ENCODE measurements at regions not wholly inside any gene's neighbourhood (a gene's known extent, or its start where the extent isn't known, plus 50 kb on each side); places are given as distances from the start of the nearest gene placed in this dataset.

- H3K4me3 ChIP-seq (ENCODE audit: low read length), result no peak overlapping the region
- no peaks in the 10 kb centered on the region; the same call in 1 of the 2 replicates for H3K27me3 ChIP-seq (ENCODE audit: control insufficient read depth, insufficient read depth, low read length)
- no CpG with 5 or more reads among the region's 9 CpGs for WGBS (ENCODE audit: insufficient coverage, insufficient read length)
- no peaks in the 10 kb centered on the region for H3K36me3 ChIP-seq (ENCODE audit: control insufficient read depth, insufficient read depth, low read length)
- no peaks in the 10 kb centered on the region for H3K4me1 ChIP-seq (ENCODE audit: control insufficient read depth, insufficient read depth, low read length)
- no peaks in the 10 kb centered on the region for H3K9me3 ChIP-seq (ENCODE audit: control insufficient read depth, insufficient read depth, low read length)
- no peak for DNase-seq (ENCODE audit: low read depth, low spot score)
- no peak overlapping the region for H3K27ac ChIP-seq (ENCODE audit: low read length)
These were observed 78.1 kb downstream of the FZD1 start for GRCh38 chr7:91342346-91342745.

- DNase-seq (ENCODE audit: low read depth, low spot score), result no peak
- Histone ChIP-seq H3K4me1 (ENCODE audit: control insufficient read depth, insufficient read depth, low read length) (no peaks in the 10 kb centered on the region), H3K36me3 (ENCODE audit: control insufficient read depth, insufficient read depth, low read length) (no peaks in the 10 kb centered on the region), H3K9me3 (ENCODE audit: control insufficient read depth, insufficient read depth, low read length) (no peaks in the 10 kb centered on the region), H3K27ac (ENCODE audit: low read length) (no peak overlapping the region), H3K27me3 (ENCODE audit: control insufficient read depth, insufficient read depth, low read length) (no peaks in the 10 kb centered on the region; the same call in 1 of the 2 replicates), H3K4me3 (ENCODE audit: low read length) (no peak overlapping the region)
- WGBS (ENCODE audit: insufficient coverage, insufficient read length), result no CpG with 5 or more reads among the region's 4 CpGs
These were observed 79.3 kb downstream of the FZD1 start for GRCh38 chr7:91343420-91343960.

GRCh38 chr7:91343996-91344629, 79.9 kb downstream of the FZD1 start:
- no peak overlapping the region for H3K27ac ChIP-seq (ENCODE audit: low read length)
- no peaks in the 10 kb centered on the region for H3K4me1 ChIP-seq (ENCODE audit: control insufficient read depth, insufficient read depth, low read length)
- no peaks in the 10 kb centered on the region for H3K36me3 ChIP-seq (ENCODE audit: control insufficient read depth, insufficient read depth, low read length)
- H3K9me3 ChIP-seq (ENCODE audit: control insufficient read depth, insufficient read depth, low read length), result no peaks in the 10 kb centered on the region
- no CpG with 5 or more reads among the region's 6 CpGs for WGBS (ENCODE audit: insufficient coverage, insufficient read length)
- no peak overlapping the region for H3K4me3 ChIP-seq (ENCODE audit: low read length)
- DNase-seq (ENCODE audit: low read depth, low spot score), result no peak
- H3K27me3 ChIP-seq (ENCODE audit: control insufficient read depth, insufficient read depth, low read length), result peaks cover 2% of the 10 kb centered on the region; the same call in 1 of the 2 replicates

GRCh38 chr7:91344911-91345310, 80.7 kb downstream of the FZD1 start:
- Histone ChIP-seq H3K4me1 (ENCODE audit: control insufficient read depth, insufficient read depth, low read length) (no peaks in the 10 kb centered on the region), H3K27me3 (ENCODE audit: control insufficient read depth, insufficient read depth, low read length) (peaks cover 5% of the 10 kb centered on the region; the same call in 1 of the 2 replicates), H3K27ac (ENCODE audit: low read length) (no peak overlapping the region), H3K36me3 (ENCODE audit: control insufficient read depth, insufficient read depth, low read length) (no peaks in the 10 kb centered on the region), H3K9me3 (ENCODE audit: control insufficient read depth, insufficient read depth, low read length) (no peaks in the 10 kb centered on the region), H3K4me3 (ENCODE audit: low read length) (no peak overlapping the region)
- WGBS (ENCODE audit: insufficient coverage, insufficient read length), result no CpG with 5 or more reads among the region's 5 CpGs
- no peak for DNase-seq (ENCODE audit: low read depth, low spot score)

- Histone ChIP-seq H3K4me3 (ENCODE audit: low read length) (no peak overlapping the region), H3K9me3 (ENCODE audit: control insufficient read depth, insufficient read depth, low read length) (no peaks in the 10 kb centered on the region)
These were observed 81.2 kb downstream of the FZD1 start for GRCh38 chr7:91345449-91345848.

GRCh38 chr7:91346426-91346825, 82.2 kb downstream of the FZD1 start:
- DNase-seq (ENCODE audit: low read depth, low spot score), result no peak
- H3K4me1 ChIP-seq (ENCODE audit: control insufficient read depth, insufficient read depth, low read length), result no peaks in the 10 kb centered on the region

More at GRCh38 chr7:91345449-91345848, 81.2 kb downstream of the FZD1 start:
- no peak for DNase-seq (ENCODE audit: low read depth, low spot score)
- no peak overlapping the region for H3K27ac ChIP-seq (ENCODE audit: low read length)
- no peaks in the 10 kb centered on the region for H3K36me3 ChIP-seq (ENCODE audit: control insufficient read depth, insufficient read depth, low read length)
- no peaks in the 10 kb centered on the region for H3K4me1 ChIP-seq (ENCODE audit: control insufficient read depth, insufficient read depth, low read length)
- no CpG with 5 or more reads among the region's 1 CpG for WGBS (ENCODE audit: insufficient coverage, insufficient read length)
- peaks cover 6% of the 10 kb centered on the region; the same call in 1 of the 2 replicates for H3K27me3 ChIP-seq (ENCODE audit: control insufficient read depth, insufficient read depth, low read length)

GRCh38 chr7:91347290-91347689, 83.1 kb downstream of the FZD1 start:
- DNase-seq (ENCODE audit: low read depth, low spot score), result no peak
- H3K9me3 ChIP-seq (ENCODE audit: control insufficient read depth, insufficient read depth, low read length), result no peaks in the 10 kb centered on the region
- H3K27me3 ChIP-seq (ENCODE audit: control insufficient read depth, insufficient read depth, low read length), result peaks cover 16% of the 10 kb centered on the region
- no peak overlapping the region for H3K4me3 ChIP-seq (ENCODE audit: low read length)
- no CpG with 5 or more reads among the region's 3 CpGs for WGBS (ENCODE audit: insufficient coverage, insufficient read length)
- no peaks in the 10 kb centered on the region for H3K4me1 ChIP-seq (ENCODE audit: control insufficient read depth, insufficient read depth, low read length)
- no peaks in the 10 kb centered on the region for H3K36me3 ChIP-seq (ENCODE audit: control insufficient read depth, insufficient read depth, low read length)
- H3K27ac ChIP-seq (ENCODE audit: low read length), result no peak overlapping the region

More at GRCh38 chr7:91346426-91346825, 82.2 kb downstream of the FZD1 start:
- H3K27ac ChIP-seq (ENCODE audit: low read length), result no peak overlapping the region
- no peaks in the 10 kb centered on the region for H3K9me3 ChIP-seq (ENCODE audit: control insufficient read depth, insufficient read depth, low read length)
- no peak overlapping the region for H3K4me3 ChIP-seq (ENCODE audit: low read length)
- H3K27me3 ChIP-seq (ENCODE audit: control insufficient read depth, insufficient read depth, low read length), result peaks cover 10% of the 10 kb centered on the region; the same call in 1 of the 2 replicates
- no peaks in the 10 kb centered on the region for H3K36me3 ChIP-seq (ENCODE audit: control insufficient read depth, insufficient read depth, low read length)

- H3K27ac ChIP-seq (ENCODE audit: low read length), result no peak overlapping the region
- H3K27me3 ChIP-seq (ENCODE audit: control insufficient read depth, insufficient read depth, low read length), result peaks cover 22% of the 10 kb centered on the region
- H3K9me3 ChIP-seq (ENCODE audit: control insufficient read depth, insufficient read depth, low read length), result no peaks in the 10 kb centered on the region
- no peak overlapping the region for H3K4me3 ChIP-seq (ENCODE audit: low read length)
- DNase-seq (ENCODE audit: low read depth, low spot score), result no peak
- no peaks in the 10 kb centered on the region for H3K4me1 ChIP-seq (ENCODE audit: control insufficient read depth, insufficient read depth, low read length)
- H3K36me3 ChIP-seq (ENCODE audit: control insufficient read depth, insufficient read depth, low read length), result no peaks in the 10 kb centered on the region
These were observed 84.5 kb downstream of the FZD1 start for GRCh38 chr7:91348711-91349110.

GRCh38 chr7:91351374-91351773, 87.1 kb downstream of the FZD1 start:
- Histone ChIP-seq H3K27ac (ENCODE audit: low read length) (no peak overlapping the region), H3K36me3 (ENCODE audit: control insufficient read depth, insufficient read depth, low read length) (no peaks in the 10 kb centered on the region), H3K4me3 (ENCODE audit: low read length) (no peak overlapping the region), H3K4me1 (ENCODE audit: control insufficient read depth, insufficient read depth, low read length) (peaks cover 2% of the 10 kb centered on the region; the same call in 1 of the 2 replicates), H3K27me3 (ENCODE audit: control insufficient read depth, insufficient read depth, low read length) (peaks cover 35% of the 10 kb centered on the region), H3K9me3 (ENCODE audit: control insufficient read depth, insufficient read depth, low read length) (no peaks in the 10 kb centered on the region)
- no peak for DNase-seq (ENCODE audit: low read depth, low spot score)
- no CpG with 5 or more reads among the region's 3 CpGs for WGBS (ENCODE audit: insufficient coverage, insufficient read length)

GRCh38 chr7:91352091-91352490, 87.9 kb downstream of the FZD1 start:
- peaks cover 2% of the 10 kb centered on the region; the same call in 1 of the 2 replicates for H3K4me1 ChIP-seq (ENCODE audit: control insufficient read depth, insufficient read depth, low read length)
- H3K27me3 ChIP-seq (ENCODE audit: control insufficient read depth, insufficient read depth, low read length), result peaks cover 41% of the 10 kb centered on the region
- no peaks in the 10 kb centered on the region for H3K36me3 ChIP-seq (ENCODE audit: control insufficient read depth, insufficient read depth, low read length)
- H3K27ac ChIP-seq (ENCODE audit: low read length), result no peak overlapping the region
- no peak for DNase-seq (ENCODE audit: low read depth, low spot score)
- no peak overlapping the region for H3K4me3 ChIP-seq (ENCODE audit: low read length)
- H3K9me3 ChIP-seq (ENCODE audit: control insufficient read depth, insufficient read depth, low read length), result no peaks in the 10 kb centered on the region
- no CpG with 5 or more reads among the region's 4 CpGs for WGBS (ENCODE audit: insufficient coverage, insufficient read length)

GRCh38 chr7:91353848-91354247, 89.6 kb downstream of the FZD1 start:
- H3K4me3 ChIP-seq (ENCODE audit: low read length), result no peak overlapping the region
- H3K27me3 ChIP-seq (ENCODE audit: control insufficient read depth, insufficient read depth, low read length), result peaks cover 55% of the 10 kb centered on the region
- H3K27ac ChIP-seq (ENCODE audit: low read length), result no peak overlapping the region
- no peak for DNase-seq (ENCODE audit: low read depth, low spot score)
- H3K36me3 ChIP-seq (ENCODE audit: control insufficient read depth, insufficient read depth, low read length), result no peaks in the 10 kb centered on the region
- H3K4me1 ChIP-seq (ENCODE audit: control insufficient read depth, insufficient read depth, low read length), result peaks cover 2% of the 10 kb centered on the region; the same call in 1 of the 2 replicates
- H3K9me3 ChIP-seq (ENCODE audit: control insufficient read depth, insufficient read depth, low read length), result no peaks in the 10 kb centered on the region
- WGBS (ENCODE audit: insufficient coverage, insufficient read length), result no CpG with 5 or more reads among the region's 2 CpGs
